GM12878 (cell line): ENCODE measurements at regions not wholly inside any gene's neighbourhood (a gene's known extent, or its start where the extent isn't known, plus 50 kb on each side); places are given as distances from the start of the nearest gene placed in this dataset.
A peak's percentile ranks its signal among the peaks of the same experiment; 100 is the strongest.

Experiments
- CTCF ChIP-seq, 3 experiments: IDR thresholded peaks in 2 of 3; conservative IDR thresholded peaks in 1 of 3; 2 replicates each; pipeline ENCODE4 v1.5.1; 2011; ENCODE audit warnings: low read depth in 3 of 3, low read length in 3 of 3, mild to moderate bottlenecking in 3 of 3, control low read depth in 2 of 3, moderate library complexity in 2 of 3, inconsistent platforms in 1 of 3, mixed read lengths in 1 of 3; ENCODE audit not compliant: control insufficient read depth in 2 of 3, insufficient read depth in 1 of 3; ENCODE audit errors: extremely low read depth in 1 of 3
- EED ChIP-seq: sonication (generic); IDR thresholded peaks from 2 replicates; pipeline ENCODE4 v1.6.1; 2016; ENCODE audit warnings: antibody characterized with exemption, low read depth
- EZH2 ChIP-seq: IDR thresholded peaks from 2 replicates; pipeline ENCODE4 v1.6.1; 2012; ENCODE audit warnings: low read depth, mild to moderate bottlenecking, control low read depth, inconsistent platforms, low read length, borderline replicate concordance; ENCODE audit not compliant: control insufficient read depth
- FOXM1 ChIP-seq: IDR thresholded peaks from 2 replicates; pipeline ENCODE4 v1.6.1; 2012; ENCODE audit warnings: low read depth, mild to moderate bottlenecking, inconsistent platforms, low read length, moderate library complexity
- SPI1 ChIP-seq: IDR thresholded peaks from 2 replicates; pipeline ENCODE4 v1.6.1; 2011; ENCODE audit warnings: low read depth, mild to moderate bottlenecking, low read length, moderate library complexity, borderline replicate concordance; ENCODE audit not compliant: insufficient read depth
- STAT1 ChIP-seq: fragments of 450-650 bp; conservative IDR thresholded peaks from 2 replicates; pipeline ENCODE4 v1.6.1; 2014; ENCODE audit warnings: antibody characterized with exemption, mild to moderate bottlenecking
- YY1 ChIP-seq: IDR thresholded peaks from 2 replicates; pipeline ENCODE4 v1.6.1; 2011; ENCODE audit warnings: low read depth, mild to moderate bottlenecking, low read length
- ZZZ3 ChIP-seq: IDR thresholded peaks from 2 replicates; pipeline ENCODE4 v1.6.1; 2011; ENCODE audit warnings: low read depth; ENCODE audit not compliant: control insufficient read depth, insufficient read length

- TF ChIP-seq YY1 (no peak), CTCF (IDR thresholded peaks at IDR 0.05 in 2 of 3, conservative IDR thresholded peaks at IDR 0.05 in 1 of 3; ENCODE audit: control insufficient read depth in 2 of 3, extremely low read depth in 1 of 3, insufficient read depth in 1 of 3, low read depth in 3 of 3, low read length in 3 of 3) (peak in 1 of 3 experiments; percentile 8; a peak in 1 of 6 replicates), ZZZ3 (no peak), SPI1 (no peak), EED (no peak), EZH2 (no peak), STAT1 (no peak), FOXM1 (no peak)
Observed at GRCh38 chr4:117429061-117429460, 343.7 kb upstream of the TRAM1L1 start.
